Hematopoietic multipotent progenitor cell treated with erythropoietin and hydrocortisone succinate and interleukin-3 and kit ligand, for 6 days (in vitro differentiated cells): ENCODE measurements at regions not wholly inside any gene's neighbourhood (a gene's known extent, or its start where the extent isn't known, plus 50 kb on each side); places are given as distances from the start of the nearest gene placed in this dataset.
"Not testable (repeated sequence)": the region's sequence is repeated elsewhere in the genome, so short reads cannot be mapped to it uniquely, and the experiment has no call there.

Source experiments
- DNase-seq: peaks from one replicate; pipeline ENCODE4 v3.0.0-alpha.2; 2015

- DNase-seq, result no peak
Observed at GRCh38 chr1:239204401-239204800, 182.0 kb upstream of the CHRM3 start.

- no peak for DNase-seq
Observed at GRCh38 chr1:239197871-239198270, 188.5 kb upstream of the CHRM3 start.

GRCh38 chr1:239189998-239190512 is 196.3 kb upstream of the CHRM3 start:
- no peak for DNase-seq

- no peak for DNase-seq
Observed at GRCh38 chr1:239186487-239186886, 199.9 kb upstream of the CHRM3 start.

GRCh38 chr1:239185245-239185619 is 201.1 kb upstream of the CHRM3 start:
- no peak for DNase-seq

GRCh38 chr1:239184561-239185244 is 201.7 kb upstream of the CHRM3 start:
- DNase-seq, result no peak

- no peak for DNase-seq
Observed at GRCh38 chr1:239178961-239179360, 207.4 kb upstream of the CHRM3 start.

GRCh38 chr1:239174880-239175279 is 211.5 kb upstream of the CHRM3 start:
- DNase-seq, result no peak

- DNase-seq, result no peak
Observed at GRCh38 chr1:239170828-239171227, 215.5 kb upstream of the CHRM3 start.

- no peak for DNase-seq
Observed at GRCh38 chr1:239169276-239169675, 217.1 kb upstream of the CHRM3 start.

GRCh38 chr1:239164451-239165180 is 221.8 kb upstream of the CHRM3 start:
- no peak for DNase-seq

- DNase-seq, result no peak
Observed at GRCh38 chr1:239155466-239156091, 230.8 kb upstream of the CHRM3 start.

- no peak for DNase-seq
Observed at GRCh38 chr1:239151937-239152336, 234.4 kb upstream of the CHRM3 start.

GRCh38 chr1:239140968-239141367 is 245.4 kb upstream of the CHRM3 start:
- no peak for DNase-seq

- no peak for DNase-seq
Observed at GRCh38 chr1:239139801-239140200, 246.6 kb upstream of the CHRM3 start.

GRCh38 chr1:239128541-239128940 is 257.8 kb upstream of the CHRM3 start:
- no peak for DNase-seq

GRCh38 chr1:239126884-239127283 is 259.5 kb upstream of the CHRM3 start:
- no peak for DNase-seq

- no peak for DNase-seq
Observed at GRCh38 chr1:239125893-239126292, 260.5 kb upstream of the CHRM3 start.

GRCh38 chr1:239125027-239125426 is 261.3 kb upstream of the CHRM3 start:
- DNase-seq, result no peak

- peak; percentile 3 for DNase-seq
Observed at GRCh38 chr1:239123260-239123659, 263.1 kb upstream of the CHRM3 start.

- no peak for DNase-seq
Observed at GRCh38 chr1:239112101-239112935, 274.1 kb upstream of the CHRM3 start.

GRCh38 chr1:239107676-239108075 is 278.7 kb upstream of the CHRM3 start:
- no peak for DNase-seq

- DNase-seq, result not testable (repeated sequence)
Observed at GRCh38 chr1:239106689-239107088, 279.7 kb upstream of the CHRM3 start.
